Kidney glomerular epithelial cell (primary cell): ENCODE measurements at regions not wholly inside any gene's neighbourhood (a gene's known extent, or its start where the extent isn't known, plus 50 kb on each side); places are given as distances from the start of the nearest gene placed in this dataset.

Source experiments
- DNase-seq: peaks from one replicate; lab custom pipeline; 2025; lab: John Stamatoyannopoulos, UW

DNA sequence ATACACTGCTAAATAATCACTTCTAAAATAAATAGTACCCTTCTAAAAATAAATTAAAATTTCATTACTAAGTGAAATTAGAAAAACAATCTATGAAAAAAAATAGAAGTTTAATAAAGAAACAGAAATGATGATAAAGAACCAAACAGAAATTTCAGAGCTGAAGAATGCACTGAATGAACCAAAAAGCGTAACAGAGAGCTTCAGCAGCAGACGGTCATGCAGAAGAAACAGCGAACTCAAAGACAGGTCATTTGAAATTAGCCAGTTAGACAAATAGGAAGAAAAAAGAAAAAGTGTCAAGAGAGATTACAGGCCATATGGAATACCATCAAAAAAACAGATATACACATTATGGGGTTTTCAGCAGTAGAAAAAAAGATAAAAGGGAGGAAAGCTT is 706.7 kb downstream of the TBC1D32 start:
- no peak for DNase-seq

DNA sequence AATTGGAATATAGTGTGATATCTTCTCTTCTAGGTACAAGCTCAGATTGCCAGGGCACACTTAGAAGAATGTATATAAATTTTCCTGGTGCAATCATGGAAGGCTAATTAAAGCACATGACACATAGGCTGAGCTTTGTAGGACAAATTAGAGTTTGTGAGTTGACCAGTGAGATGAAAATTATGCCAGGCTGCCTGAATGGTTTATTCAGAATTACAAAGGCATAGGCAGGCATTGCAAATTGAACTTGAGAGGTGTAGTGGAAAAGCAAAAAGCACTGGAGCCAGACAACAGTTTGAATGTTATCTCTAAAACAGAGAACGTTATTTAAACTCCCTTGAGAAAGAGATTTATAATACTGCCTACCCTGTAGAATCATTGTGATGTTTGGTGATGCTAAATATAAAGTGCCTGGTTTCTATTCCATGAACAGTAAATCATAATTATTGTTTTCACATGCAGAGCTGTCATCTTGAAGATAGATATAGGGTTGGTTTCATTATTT is 712.1 kb downstream of the TBC1D32 start:
- DNase-seq: no peak

DNA sequence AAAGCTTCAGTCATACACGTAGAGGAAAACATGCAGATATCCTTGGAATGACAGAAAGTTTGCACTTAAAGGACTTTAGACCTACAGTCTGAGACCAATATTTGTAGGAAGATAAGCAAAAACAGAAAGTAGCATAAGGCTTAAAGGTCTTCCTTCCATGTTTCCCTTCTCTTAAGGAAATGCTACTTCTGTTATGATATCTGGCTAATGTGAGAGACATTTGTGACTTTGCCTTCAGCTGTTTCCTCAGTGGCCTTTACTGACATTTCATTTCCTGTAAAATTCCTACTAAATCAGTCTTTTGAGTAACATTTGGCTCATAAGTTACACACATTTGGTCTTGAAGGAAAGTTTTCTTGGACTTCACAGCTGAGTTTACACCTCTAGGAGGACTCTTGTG is 713.4 kb downstream of the TBC1D32 start:
- no peak for DNase-seq

DNA sequence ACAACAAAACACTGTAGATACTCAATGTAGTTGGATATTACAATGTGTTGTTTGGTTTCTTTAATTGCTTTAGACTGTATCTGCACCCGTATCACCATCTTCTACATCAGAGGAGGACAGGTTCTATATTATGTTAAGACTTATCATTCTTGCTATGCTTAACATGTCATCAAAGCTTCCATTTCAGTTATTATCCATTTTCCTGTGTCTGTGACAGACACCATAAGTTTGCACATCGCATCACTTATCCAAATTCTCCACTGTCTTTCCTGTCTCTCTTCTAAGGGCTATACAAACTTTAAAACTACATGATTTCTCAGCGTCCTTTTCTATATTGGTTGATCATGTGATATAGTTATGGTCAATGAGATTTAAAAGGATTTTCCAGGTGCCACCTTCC is 719.0 kb downstream of the TBC1D32 start:
- DNase-seq: no peak

DNA sequence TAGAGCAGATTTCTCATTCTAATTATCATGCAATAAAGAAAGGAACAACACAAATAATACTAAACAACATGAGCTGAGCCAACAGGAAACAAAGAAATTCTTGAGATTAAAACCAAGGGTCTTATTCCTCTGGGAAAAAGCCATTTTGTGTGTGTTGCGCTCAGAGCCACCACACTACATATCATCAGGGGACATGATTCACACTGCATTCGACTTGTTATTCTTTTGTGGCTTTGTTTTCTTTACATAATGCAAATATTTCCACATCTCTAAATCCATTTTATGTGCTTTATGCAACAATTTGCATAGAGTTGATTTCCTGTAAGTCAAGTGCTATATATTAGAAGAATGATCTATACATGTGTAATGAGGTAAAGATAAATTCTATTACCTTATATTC is 719.6 kb downstream of the TBC1D32 start:
- no peak for DNase-seq

DNA sequence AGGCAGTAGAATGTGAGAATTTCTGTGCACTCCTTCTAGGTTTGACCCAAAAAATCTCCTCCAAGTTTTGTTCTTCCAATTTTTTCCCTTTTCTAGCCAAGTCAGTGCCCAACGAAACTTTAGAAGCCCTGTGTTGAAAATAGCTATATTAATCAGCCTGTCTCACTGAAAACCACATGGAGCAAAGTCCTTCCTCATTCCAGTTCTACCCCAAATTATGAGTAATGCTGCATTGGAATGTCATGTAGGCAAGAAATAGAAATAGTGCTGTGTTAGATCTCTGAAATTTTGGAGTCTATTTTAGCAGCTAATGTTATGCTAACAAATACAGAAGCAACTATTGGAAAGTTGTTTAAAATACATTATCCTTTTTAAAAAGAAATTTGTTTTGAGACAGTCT is 725.5 kb downstream of the TBC1D32 start:
- no peak for DNase-seq

DNA sequence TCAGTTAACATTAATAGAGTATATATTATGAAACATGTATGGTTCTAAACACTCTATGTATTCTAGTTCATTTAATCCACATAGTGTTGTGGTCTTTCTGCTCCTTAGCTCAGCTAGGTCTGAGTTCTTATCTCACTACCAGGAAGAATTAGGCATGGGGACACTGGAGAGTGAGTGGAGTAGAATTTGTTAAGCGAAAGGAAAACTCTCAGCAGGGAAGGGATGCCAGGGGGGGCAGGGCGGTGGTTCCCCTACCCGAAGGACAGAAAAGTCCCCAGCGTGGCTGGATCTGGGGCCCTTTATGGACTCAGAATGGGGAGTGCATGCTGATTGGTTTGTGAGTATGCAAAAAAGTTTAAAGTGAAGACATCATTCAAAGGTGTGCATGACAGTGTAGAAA is 727.5 kb downstream of the TBC1D32 start:
- DNase-seq: no peak

DNA sequence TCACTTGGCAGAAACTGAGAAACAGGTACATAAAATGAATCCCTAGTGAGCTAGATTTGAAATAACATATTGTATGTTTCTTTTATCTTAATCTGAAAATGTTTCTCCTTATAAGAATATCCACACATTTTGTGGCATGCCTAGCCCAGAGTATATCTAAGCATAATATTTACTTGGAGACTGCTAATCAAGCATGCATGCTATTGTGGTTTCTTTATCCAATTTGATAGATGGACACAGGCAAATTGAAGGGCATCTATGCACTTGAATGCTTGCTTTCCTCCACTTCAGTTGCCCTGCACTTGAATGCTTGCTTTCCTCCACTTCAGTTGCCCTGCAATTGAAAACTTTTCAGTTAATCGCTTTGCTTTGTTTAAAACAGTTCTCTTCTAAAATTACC is 729.8 kb downstream of the TBC1D32 start:
- DNase-seq: no peak

DNA sequence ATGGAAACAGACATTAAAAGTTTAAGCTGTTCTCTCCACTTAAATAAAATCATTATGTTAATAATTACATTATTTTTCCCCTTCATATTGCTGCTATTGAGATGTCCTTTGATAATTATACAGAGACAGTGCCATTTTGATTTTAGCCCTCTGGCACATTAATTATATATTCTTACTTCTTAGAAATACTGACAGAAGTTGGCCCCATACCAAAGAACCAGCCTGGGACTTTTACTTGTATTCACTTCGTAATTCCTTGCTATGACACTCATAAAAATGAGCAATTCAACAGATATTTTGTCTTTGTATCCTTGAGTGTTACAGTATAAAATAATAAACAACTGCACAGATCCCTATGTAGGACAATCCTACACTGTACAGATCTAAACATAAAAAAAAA is 743.7 kb downstream of the TBC1D32 start:
- no peak for DNase-seq

DNA sequence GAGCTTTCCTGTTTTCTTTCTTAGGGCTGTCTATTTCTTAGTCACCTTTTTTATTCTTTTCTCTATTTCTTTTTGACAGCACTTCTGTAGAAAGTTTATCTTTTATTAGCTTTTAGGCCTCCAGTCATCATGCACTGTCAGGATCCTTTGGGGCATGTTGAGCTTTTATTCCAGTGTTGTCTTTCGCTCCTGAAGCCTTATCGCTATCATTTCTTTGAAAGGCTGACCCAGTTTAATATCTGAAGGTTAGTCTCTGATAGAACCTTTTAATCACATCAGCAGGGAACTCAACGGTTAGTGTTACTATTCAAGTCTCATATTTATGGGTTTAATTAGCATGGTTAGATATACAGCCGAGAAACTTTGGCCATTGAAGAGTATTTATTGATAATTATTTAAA is 745.9 kb downstream of the TBC1D32 start:
- DNase-seq: no peak

DNA sequence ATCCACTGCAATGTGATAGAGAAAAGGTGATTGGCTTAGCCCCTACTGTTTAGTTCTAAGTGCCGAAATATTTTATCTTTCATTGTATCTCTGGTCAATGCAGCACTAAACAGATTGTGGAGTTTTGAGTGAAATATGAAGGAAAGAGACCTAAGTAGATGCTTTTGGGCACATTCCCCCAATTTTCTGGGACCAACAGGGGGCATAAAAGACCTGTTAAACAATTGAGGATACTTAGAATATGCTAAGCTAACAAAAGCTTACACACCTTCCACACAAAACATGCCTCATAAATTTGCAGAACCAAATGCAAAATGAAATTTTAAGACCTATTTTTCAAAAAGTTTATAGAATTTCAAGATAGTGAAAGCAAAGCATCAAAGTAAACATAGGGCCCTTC is 746.9 kb downstream of the TBC1D32 start:
- DNase-seq: no peak

DNA sequence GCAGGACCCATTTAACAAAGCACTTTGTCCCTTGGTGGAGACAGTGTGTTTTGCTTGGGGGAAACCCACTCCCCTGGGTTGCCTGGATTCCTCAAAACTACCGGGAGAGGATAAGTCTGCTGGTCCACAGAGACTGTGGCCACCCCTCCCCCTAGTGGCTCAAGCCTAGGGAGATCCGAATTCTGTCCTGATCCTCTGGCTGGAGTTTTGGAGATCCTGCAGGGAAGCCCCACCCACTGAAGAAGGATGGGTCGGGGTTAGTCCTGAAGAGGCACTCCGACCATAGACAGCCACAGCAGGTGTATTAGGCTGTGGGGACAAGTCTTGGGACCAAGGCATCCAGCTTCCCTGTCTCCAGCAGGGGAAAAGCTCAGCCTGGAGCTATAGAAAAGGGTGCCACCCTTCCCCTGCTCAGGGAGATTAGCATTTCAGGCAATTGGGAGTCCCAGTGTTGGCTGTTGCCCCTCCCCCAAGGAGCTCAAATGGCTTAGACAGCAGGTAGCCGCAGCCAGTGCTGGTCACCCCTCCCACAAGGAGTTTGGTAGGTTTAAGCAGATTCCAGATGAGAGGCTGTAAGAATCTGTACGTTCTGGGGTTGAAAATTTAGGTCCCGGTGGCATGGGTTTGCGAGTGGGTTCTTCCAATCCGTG is 750.0 kb downstream of the TBC1D32 start:
- DNase-seq: no peak

DNA sequence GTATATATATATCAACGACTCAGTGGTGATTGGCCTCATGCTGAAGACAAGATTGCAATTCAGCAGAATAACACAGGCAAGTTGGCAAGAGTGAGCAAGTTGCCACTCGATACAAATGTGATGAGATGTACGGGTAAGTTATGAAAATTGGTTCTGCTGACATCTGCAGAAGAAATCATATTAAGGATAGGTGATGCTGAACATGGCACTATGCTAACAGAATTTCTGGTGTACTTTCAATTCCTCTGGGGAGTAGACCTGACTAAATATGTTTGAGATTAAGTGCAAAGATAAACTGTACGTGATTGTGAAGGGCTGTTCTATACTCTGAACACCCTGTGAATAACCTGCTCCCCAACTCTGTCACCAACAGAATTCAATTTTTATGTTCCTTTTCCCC is 758.2 kb downstream of the TBC1D32 start:
- no peak for DNase-seq

DNA sequence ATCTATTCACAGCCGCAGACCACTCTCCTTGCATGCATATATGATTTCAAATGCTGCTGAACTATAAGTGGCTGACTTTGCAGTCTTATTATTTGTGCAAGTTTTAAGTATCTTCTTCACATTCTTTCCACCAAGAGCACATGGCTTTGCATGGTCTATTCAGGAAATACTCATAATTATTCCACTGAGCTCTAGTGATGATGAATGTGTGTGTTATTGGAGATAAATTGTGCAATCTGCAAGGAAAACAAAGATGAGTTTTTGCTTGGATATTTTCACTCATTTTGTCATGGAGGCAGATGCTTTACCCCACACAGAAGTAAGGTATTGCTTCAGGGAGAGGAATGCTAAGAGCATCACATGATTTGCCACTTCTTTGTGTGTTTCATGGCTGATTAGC is 764.6 kb downstream of the TBC1D32 start:
- no peak for DNase-seq

DNA sequence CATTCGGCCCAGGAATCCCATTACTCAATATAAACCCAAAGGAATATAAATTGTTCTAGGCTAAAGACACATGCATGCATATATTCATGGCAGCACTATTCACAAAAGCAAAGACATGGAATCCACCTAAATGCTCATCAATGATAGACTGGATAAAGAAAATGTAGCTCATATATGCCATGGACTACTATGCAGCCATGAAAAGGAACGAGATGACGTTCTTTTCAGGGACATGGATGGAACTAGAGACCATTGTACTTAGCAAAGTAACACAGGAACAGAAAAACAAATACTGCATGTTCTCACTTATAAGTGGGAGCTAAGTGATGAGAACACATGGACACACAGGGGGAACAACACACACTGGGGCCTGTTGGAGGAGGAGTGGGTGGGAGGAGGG is 769.5 kb downstream of the TBC1D32 start:
- no peak for DNase-seq

DNA sequence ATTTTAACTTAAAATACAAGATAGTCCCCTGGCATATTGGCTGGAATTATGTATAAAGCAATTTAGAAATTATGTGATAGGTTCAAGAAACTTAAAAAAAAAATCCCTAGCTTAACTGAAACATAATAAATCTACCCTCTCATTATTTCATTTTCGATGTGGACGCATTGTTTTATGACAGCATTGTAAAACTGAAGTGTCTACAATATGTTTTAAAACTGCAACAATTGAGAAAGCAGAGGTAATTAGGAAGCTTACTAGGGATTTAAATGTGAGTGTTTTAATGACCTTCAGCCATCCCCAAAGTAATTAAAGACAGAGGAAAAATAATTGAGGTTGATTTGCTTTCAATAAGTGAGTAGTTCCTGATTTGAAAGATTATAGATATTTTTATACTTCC is 776.0 kb downstream of the TBC1D32 start:
- no peak for DNase-seq

DNA sequence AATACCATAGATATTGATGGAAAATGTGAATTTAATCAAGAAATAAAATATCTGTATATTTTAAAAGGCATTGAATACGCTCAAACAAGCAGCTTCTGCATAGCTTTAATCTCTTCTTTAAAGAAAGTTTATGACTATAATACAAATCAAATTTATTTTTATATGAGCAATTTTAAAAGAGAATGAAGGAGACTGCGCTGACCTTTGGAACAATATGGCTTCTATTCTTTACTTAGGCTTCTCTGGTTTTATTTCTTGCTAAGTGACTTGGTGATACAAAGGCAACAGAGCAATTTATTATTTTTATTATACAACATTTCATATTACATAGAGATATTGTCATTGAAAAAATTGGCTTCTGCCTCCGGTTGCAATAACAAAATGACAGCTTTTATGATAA is 776.7 kb downstream of the TBC1D32 start:
- DNase-seq: no peak

DNA sequence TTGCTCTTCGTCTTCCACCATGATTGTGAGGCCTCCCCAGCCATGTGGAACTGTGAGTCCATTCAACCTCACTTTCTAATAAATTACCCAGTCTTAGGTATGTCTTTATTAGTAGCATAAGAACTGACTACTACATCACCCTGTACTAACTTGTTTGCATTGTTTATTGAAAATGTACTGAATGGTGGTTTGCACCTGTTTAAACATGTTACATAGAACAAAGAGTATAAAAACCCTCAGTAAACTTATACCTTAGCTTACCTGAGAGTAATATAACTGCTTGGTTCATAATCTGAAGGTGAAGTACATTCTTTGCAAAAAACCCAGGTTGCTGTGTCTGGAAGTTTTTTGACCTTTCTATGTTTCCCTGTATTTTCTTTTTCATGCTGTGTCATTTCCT is 777.8 kb downstream of the TBC1D32 start:
- no peak for DNase-seq

DNA sequence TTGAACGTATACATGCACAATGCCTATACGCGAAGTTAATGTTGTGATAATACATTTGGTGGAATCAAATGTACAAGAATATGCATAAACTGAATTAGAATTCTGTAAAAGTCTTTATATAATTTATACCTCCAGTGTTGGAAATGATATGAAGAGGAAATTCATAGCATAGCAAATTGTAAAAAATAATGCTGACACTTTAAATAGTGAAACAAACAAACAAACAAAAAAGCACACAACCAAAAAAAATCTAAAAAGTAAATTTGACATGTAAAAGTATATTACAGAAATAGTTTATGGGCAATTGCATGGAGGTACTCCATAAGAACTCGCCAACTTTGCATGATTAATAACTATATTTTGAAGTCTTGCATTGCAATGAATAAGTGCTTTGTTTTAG is 780.9 kb downstream of the TBC1D32 start:
- no peak for DNase-seq

DNA sequence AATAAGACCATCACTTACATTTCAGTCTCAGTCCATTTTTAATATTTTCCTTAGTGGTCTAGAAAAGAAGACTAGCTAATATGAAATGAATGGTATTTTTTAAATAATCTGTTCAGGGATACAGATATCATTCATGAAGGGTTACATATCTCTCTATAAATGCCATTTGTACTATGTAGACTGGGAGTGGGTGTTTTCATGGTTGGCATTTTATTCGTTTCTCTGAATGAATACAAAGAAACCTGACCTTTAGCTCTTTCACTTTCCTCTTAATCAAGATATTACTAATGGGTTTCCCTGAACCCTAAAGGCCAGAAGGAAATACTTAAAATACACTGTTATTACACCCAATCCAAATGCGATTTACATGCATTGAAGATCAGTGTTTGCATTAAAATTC is 788.9 kb downstream of the TBC1D32 start:
- DNase-seq: no peak

DNA sequence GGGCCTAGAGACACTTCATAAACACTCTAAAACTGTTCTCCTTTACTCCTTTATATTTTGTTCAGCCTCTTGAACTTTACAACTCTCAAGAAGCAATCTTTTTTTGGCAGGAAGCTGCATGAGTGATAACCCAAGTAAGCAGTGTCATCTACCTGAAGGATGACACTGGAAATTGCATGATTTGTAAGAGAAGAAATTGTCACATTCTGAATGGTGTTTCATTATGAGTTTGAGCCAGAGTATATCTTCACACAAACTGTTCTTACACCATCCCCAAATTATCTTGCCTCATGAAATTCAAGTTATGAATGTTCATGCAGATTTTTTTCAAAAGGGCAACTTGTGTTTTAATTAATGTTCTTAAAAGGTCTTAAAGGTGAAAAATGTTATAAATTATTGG is 799.3 kb downstream of the TBC1D32 start:
- no peak for DNase-seq

DNA sequence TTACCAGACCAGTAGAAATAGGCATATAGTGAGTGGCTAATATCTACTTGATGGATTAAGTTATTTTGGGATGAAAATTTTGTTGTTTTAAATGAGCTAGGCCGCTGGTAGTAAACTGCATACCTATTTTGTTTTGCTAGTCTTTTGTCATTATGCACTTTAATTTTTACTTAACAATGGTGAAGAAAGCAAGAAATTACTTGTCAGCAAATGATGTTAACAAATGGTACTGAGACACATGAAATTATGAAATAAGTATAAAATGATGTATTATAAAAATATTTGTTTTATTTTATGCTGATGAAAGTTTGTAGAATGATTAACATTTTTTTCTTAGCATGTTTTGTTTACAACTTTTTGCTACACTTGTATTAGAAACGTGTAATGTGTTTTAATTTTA is 807.7 kb downstream of the TBC1D32 start:
- no peak for DNase-seq

DNA sequence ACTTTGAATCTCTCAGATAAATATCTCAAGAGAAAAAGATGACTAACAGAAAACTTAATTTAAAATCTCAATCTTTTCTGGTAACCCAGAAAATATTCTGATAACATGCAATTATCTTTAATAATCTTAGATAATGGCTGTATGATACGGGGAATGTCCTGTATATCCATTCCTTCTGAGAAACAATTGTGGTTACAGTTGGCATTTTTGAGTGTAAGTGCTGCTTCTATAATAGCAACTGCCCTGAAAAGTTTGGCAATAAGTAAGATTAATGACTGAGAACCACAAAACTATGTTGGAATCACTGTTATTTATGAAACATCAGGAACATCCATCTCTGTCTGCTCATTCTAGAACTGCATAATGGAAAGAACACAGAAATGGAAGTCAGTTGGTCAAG is 819.7 kb downstream of the TBC1D32 start:
- no peak for DNase-seq

DNA sequence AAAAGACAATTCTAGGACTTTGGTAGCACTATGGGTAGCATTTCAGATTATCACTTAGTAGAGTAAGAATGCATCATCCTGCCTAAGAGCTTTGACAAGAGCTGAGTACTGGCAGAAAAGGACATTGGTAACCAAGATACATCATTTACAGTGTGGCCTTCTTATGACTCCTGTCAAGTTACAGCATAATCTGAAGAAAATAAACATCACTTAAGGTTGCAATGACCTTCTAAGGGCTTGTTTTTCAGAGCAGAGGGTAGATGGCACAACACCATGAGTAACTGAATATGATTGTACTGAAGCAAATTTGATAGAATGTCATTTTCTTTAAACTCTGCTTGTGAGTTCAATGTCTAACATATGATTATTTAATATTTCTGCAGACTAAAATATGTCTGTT is 822.6 kb downstream of the TBC1D32 start:
- no peak for DNase-seq

DNA sequence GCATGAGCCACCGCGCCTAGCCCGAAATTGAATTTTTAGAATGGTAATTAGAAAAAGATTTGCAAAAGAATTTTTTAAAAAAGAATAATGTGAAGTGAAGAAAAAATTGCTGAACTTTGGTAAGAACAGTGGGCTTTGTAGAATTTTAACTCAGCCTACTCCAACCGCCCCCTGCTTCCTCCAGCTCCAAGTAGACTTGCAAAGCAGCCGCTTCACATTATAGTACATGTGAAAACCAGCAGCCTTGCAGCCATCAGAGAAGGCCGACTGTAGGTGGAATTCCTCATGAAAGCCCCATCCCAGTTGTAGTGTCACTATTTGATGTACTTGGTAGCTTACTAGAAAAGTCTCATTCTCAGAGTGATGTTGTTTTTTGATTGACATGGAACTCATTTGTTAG is 835.6 kb downstream of the TBC1D32 start:
- DNase-seq: no peak
